OCI-M2 (cell line): ENCODE measurements at regions not wholly inside any gene's neighbourhood (a gene's known extent, or its start where the extent isn't known, plus 50 kb on each side); places are given as distances from the start of the nearest gene placed in this dataset.
"Not testable (repeated sequence)": the region's sequence is repeated elsewhere in the genome, so short reads cannot be mapped to it uniquely, and the experiment has no call there.

ENCODE experiments used
- DNase-seq: peaks from one replicate; lab custom pipeline; 2025; ENCODE audit not compliant: unreplicated experiment; lab: John Stamatoyannopoulos, UW

DNA sequence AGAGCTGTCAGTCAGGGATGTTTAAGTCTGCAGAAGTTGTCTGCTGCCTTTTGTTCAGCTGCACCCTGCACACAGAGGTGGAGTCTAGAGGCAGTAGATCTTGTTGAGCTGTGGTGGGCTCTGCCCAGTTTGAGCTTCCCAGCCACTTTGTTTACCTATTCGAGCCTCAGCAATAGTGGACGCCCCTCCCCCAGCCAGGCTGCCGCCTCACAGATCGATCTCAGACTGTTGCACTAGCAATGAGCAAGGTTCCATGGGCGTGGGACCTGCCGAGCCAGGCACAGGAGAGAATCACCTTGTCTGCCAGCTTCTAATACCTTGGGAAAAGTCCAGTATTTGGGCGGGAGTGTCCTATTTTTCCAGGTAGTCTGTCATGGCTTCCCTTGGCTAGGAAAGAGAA, 225.1 kb upstream of the RASA1 start:
- DNase-seq = no peak

DNA sequence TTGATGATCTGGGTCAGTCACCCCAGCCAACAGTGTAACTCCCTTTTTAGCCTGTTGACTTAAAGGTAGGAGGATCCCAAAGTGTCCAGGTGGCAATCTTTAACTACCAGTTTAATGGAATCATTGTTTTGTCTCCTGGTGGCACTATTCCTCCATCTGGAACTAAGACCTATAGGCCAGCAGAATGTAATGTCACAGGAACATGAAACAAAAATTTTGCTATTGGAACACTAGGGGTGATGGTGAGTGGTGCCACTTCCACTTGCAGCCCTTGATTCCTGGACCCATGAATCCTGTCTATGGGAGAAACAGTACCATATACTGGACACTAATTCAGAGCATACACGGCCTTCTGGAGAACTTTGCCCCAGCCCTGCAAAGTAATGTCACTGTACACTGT, 219.5 kb upstream of the RASA1 start:
- no peak for DNase-seq

DNA sequence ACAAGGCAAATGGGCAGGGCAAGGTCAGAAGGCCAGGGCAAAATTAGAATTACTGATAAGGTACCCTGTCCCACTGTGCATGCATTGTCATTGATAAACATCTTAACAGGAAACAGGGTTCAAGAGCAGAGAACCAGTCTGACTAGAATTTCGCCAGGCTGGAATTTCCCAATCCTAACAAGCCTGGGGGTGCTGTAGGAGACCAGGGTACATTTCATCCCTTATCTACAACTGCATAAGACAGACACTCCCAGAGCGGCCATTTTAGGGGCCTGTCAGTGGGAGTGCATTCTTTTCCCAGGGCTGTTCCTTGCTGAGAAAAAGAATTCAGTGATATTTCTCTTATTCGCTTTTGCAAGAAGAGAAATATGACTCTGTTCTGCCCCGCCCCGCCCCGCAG, 218.7 kb upstream of the RASA1 start:
- not testable (repeated sequence) for DNase-seq

DNA sequence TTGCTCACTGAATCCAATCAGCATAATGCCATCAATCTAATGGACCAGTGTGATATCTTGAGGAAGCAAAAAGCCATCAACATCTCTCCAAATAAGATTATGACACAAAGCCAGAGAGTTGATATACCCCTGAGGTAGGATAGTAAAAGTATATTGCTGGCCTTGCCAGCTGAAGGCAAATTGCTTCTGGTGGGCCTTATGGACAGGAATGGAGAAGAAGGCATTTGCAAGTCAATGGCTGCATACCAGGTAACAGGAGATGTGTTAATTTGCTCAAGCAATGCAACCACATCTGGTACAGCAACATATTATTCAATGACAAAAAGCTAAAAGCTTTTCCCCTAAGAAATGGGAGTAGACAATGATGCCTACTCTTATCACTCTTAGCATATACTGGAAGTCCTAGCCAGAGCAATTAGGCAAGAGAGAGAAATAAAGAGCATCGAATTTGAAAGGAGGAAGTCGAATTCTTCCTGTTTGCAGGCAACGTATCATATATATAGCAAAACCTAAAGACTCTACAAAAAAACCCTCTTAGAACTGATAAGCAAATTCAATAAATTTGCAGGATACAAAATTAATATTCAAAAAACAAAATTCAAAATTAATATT, 216.1 kb upstream of the RASA1 start:
- no peak for DNase-seq

DNA sequence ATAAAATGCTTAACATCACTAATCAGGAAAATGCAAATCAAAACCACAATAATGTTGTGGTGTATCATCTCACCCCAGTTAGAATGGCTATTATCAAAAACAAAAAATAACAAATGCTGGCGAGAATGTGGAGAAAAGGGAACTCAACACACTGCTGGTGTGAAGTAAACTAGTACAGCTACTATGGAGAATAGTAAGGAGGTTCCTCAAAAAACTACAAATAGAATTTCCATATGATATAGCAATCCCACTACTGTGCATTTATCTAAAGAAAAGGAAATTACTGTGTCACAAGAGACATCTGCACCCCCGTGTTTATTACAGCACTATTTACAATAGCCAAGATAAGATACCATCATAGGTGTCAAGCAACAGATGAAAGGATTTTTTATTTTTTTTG, 214.5 kb upstream of the RASA1 start:
- DNase-seq = no peak

DNA sequence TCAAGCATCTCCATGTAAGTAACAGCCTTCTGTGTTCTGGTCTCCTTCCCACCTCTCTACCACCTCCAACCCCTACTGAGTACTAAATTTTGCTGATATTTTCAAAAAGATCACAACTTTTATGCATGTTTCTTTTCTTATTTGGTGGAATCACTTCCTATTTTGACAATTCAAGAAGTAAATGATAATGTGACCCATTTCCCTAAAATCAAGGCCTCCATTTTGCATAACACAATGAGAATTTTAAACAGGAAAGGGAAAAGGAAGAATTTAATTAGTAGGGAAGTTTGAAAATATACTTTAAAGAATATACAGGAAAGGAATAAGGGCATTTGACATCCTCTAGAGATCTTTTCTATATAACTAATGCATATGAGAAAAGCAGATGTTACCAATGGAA, 212.9 kb upstream of the RASA1 start:
- DNase-seq = no peak

DNA sequence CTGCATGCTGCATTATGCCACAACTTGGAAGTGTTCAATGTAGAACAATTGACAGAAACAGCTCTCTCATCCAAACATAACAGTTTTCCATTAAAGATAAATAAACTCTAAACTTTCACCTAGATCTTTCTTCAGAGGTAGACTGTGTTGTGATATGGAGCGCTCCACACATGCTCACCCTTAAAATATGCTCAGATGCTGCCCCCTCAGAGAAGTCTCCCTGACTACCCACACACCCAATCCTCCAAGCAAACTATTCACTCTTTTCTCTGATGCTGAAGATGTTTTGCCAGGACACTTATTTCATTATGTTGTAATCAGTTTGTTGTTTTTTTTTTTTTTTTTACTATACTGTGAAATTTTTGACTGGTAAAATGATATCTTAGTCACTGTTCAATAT, 206.6 kb upstream of the RASA1 start:
- no peak for DNase-seq

DNA sequence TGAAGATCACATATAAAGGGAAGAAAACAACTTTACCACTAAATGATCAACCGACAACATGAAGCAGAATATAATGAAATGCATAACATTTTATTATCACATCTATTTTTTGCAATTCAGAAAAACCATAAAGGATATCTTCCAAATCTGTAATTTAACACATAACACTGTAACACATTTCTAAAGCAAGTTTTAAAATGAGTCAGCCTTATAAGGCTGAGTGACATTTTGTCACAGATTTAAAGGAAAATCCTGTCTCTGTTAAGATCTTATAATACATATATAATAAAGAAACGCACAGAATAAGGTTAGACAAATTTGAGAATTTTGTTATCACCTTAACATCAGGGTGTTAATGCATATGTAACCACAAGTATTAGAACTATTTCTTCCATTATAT, 198.4 kb upstream of the RASA1 start:
- DNase-seq = no peak

DNA sequence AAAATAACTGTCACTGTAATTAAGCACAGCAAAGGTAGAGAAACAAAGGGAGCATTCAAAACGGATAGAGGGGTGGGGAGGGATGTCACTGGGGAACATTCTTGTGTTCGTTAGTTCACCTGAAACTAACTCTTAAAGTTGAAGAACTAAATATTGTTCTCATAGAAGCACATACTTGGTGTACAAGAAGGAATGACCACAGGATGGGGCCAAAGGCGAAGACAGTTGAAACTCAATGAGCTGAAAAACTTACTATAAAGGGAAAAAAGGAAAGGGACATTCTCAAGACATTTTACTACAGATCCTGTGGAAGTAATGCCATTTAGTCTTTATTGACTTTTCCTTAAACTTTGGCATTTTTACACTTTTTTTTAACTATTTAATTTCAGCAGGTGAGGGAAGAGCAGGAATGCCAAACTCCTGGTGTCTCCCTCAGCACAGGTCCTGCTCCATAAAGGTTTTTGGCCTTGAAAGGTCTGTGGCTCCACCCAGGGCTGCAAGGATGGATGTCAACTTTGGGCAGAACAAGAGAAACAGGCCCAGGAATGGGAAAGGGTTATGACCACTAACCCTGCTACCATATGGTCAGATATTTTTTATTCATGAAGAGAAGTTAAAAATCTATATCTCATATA, 197.6 kb upstream of the RASA1 start:
- DNase-seq = peak; percentile 20

DNA sequence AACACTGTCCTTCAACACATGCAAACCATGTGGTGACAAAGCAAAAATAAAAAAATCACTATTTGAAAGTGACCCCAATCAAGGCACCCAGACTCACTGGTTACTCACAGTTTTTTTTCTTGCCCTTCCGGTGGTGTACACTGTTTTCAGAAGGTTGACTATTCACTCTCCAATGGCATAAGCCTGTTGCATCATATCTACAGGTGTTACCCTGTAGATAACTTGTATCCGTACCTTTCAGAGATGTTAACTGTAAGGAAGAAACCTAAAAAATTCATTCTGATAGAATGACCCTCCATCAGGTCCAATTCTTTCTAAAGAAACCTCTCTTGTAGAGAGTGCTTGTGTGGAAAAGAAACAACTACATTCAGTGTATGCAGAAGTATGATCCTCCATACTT, 193.6 kb upstream of the RASA1 start:
- no peak for DNase-seq

DNA sequence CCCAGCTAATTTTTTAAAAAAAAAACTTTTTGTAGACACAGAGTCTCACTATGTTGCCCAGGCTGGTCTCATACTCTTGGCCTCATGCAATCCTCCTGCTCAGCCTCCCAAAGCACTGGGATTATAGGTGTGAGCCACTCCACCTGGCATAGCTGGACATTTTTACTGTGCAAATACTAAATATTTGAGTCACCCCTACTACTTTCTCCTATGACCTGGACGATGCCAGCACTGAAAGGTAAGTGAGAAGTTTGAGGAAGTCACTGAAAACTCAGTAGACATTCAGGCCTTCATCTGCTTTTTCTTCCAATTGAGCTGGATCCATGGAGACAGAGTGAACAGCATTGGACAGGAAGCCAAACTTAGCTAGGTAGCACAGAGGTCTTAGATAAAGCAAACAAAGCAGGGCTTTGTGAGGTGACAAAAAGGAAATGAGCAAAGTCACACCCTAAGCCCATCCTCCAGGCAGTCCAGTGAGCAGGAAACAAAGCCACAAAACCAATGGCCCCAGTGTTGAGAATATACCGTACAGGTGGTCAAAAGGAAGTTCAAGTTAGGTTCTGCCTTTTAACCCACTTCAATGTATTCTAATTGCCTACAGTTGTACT, 192.6 kb upstream of the RASA1 start:
- no peak for DNase-seq

DNA sequence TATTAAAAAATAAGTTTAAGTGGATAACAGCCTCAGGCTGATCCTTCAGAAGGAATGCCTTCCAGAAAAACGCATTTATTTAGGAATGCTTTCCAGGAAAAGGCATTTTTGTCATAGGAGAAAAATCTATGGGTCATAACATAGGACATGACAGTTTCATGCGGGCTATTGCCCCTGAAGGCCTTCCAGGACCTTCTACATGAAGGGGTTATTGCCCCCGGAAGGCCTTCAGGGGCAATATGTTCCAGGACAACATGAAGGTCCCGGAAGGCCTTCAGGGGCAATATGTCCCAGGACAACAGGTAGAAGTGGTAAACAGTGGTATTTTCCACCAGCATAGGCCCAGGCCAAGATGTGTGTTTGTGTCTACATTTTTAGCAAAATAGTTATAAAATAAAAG, 191.3 kb upstream of the RASA1 start:
- no peak for DNase-seq

DNA sequence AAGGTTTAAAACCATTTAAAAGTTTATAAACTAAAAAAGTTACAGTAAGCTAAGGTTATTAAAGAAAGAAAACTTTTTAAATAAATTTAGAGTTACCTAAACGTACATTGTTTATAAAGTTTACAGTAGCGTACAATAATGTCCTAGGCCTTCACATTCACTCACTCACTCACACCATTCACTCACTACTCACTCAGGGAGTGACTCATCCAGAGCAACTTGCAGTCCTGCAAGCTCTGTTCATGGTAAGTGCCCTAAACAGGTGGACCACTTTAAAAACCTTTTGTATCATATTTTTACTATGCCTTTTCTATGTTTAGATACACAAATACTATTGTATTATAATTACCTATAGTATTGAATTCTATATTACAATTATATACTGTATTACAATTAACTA, 190.8 kb upstream of the RASA1 start:
- DNase-seq = no peak

DNA sequence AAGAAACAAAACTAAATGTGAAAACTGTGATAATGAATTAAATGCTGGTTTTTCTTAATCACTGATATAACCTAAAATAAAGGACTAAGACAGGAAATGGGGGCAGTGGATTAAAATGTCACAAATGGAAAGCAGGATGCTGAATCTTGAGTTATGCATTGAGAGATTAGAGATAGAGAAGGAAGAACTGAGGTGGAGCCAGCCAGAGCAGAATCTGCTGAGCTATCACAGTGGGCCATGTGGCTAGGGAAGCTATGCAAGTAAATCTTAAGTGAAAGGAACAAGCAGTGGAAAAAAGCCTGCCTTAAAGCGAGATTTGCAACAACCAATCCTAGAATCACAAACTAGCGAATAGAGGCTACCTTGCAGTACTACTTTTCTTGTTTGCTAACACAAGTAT, 188.5 kb upstream of the RASA1 start:
- peak; percentile 30 for DNase-seq

DNA sequence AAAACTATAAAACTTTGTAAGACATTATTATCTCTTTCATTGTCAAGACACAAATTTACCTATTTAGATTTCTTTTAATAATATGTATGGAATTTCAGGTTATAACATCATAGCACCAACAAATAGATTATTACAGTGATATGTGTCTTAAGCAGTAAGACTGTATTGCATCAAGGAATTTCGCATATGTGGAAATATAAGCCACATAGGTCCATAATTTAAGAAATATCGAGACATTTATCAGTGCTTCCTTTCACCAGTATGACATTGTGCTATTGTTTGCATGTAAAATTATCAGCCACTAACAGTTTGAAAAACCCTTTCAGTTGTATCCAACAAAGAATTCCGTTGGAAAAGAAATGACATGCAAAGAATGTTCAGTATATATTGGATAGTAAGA, 186.7 kb upstream of the RASA1 start:
- no peak for DNase-seq

DNA sequence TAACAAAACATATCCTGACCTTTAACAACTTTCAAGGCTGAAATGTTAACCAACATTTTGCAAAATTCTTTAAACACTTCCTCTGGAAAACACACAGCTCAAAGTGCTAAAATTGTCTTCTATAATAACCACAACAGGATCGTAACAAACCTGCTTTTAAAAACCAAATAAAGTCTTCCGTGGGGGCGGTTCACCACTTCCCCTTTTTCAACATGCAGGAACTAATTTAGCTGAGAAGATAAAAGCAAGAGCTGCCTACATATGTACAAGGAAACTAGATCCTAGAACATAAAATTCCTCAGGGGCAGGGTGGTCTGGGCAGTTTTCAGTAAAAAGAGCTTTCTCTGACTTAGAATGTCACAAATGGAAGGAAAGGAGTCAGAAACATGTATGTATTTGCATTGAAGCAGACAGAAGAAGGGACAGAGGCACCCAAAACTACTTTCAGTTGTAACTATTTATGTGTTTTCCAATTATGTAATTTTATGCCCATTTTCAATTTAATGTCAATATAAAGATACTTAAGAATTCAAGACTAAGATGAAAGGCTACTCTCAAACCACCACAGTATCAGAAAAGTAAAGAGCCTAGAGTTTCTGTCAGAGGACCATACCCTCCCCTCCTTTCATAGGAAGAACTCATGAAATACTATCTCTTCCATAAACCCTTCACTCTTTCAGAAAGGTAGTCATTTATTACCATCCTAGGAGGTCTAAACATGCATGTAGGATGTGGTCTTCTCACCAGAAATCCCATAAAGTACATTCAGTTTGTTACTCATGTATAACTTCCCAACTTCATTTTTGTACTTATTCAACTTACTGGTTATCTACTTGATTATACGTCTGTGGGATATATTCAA, 185.9 kb upstream of the RASA1 start:
- DNase-seq = peak; percentile 32

DNA sequence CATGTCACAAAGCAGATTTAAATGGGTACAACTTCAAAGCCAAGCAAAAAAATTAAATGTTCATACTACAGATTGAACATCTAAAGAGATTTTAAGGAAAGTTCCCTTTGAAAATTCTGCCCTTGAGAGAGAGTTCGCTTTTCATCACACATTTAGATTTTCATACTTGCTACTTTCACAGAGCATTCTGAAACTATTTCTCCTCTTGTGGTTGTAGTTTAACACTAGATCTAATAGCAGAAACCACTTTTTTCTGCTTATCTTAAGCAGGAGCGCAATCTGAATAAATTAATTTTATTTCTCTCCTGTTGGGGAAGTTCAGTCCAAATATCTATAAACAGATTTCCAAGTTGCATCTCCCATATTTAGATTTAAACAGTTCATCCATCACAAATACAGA, 173.3 kb upstream of the RASA1 start:
- DNase-seq = no peak

DNA sequence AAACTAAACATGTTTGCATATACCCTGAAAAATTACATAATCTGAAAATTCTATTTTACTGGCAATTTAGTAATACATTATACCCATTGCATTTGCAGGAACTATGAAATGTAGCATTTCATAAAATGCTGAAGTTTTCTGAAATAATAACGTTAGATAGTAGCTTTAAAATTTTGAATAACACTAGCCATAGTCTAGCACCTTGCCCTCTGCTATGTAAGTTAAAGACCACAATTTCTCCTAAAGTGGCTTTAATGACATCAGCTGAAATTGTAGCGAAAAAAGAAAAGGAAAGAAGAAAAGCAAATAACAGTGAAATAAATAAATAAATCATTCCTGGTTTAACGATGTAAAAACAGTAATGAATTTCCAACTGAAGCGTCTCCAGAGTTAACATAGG, 172.8 kb upstream of the RASA1 start:
- DNase-seq = no peak

DNA sequence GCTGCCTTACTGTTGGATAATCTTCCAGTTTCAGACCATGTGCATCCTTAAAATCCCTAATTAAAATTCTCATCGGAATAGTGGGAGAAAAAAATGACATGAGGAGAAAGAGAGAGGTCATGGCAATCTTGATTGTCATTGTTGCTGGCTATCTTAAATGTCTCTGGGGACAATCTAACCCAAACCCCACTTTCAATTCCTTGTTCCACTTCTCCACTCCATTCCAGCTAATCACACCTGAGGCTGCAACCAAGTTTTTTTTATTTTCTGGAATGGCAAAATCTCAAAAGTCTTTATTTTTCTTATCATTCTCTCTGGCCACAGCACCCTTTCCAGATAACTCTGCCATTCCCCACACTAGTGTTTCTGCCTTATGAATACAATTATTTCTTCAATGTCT, 171.9 kb upstream of the RASA1 start:
- no peak for DNase-seq

DNA sequence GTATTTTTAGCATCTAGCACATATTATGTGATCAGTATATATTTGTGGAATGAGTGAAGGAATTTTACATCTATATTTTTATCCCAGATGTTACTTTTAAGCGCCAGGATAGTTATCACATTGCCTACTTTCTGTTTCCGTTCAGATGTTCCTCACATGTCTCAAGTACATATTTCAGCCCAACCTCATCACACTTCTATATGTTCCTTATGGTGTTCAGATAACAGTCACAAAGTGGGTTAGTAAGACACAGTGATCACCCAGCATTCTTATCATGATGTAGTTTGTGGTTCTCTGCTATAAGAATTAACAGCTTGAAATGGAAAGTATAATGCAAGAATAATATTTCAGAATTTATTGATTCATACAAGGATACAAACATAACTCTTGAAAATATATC, 170.0 kb upstream of the RASA1 start:
- DNase-seq = no peak

DNA sequence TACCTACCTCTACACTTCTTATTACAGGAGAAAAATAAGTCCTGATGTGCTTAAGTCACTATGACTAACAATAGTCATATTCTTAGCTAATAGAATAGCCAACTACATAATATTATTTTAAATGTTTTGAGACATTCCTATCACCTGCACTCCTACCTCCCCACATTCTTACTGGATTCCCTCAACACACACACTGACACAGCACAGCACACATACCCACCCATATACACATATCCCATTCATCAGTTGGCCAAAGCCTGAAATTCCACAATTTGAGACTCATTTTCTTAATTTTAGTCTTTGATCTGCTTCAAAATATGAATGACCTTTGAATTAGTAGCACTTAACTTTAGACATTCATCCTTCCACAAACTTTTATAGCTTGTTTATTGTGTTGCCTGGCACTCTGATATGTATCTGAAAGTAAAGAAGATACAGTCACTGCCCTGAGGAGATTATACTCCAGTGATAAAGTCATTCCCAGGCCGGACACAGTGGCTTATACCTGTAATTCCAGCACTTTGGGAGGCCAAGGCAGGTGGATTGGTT, 168.3 kb upstream of the RASA1 start:
- DNase-seq = no peak

DNA sequence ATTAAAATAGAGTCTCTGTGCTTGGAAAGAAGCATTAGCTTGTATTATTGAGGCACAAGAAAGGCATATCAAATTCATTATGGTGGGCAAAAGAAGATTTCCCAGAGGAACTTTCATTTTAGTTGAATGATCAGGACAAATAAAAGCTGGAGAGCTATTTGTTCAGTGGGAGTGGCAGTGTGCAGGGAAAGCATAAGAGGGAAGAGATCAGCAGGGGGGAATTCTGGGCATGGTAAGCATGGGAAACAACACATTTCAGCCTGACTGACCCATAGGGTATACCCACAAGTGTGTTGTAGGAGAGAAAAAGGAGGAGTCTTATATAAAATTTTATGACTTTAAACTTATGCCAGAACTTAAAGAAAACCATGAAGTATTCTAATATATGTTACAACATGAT, 167.7 kb upstream of the RASA1 start:
- no peak for DNase-seq
